ENCODE measurements at regions not wholly inside any gene's neighbourhood (a gene's known extent, or its start where the extent isn't known, plus 50 kb on each side); places are given as distances from the start of the nearest gene placed in this dataset.

DNA sequence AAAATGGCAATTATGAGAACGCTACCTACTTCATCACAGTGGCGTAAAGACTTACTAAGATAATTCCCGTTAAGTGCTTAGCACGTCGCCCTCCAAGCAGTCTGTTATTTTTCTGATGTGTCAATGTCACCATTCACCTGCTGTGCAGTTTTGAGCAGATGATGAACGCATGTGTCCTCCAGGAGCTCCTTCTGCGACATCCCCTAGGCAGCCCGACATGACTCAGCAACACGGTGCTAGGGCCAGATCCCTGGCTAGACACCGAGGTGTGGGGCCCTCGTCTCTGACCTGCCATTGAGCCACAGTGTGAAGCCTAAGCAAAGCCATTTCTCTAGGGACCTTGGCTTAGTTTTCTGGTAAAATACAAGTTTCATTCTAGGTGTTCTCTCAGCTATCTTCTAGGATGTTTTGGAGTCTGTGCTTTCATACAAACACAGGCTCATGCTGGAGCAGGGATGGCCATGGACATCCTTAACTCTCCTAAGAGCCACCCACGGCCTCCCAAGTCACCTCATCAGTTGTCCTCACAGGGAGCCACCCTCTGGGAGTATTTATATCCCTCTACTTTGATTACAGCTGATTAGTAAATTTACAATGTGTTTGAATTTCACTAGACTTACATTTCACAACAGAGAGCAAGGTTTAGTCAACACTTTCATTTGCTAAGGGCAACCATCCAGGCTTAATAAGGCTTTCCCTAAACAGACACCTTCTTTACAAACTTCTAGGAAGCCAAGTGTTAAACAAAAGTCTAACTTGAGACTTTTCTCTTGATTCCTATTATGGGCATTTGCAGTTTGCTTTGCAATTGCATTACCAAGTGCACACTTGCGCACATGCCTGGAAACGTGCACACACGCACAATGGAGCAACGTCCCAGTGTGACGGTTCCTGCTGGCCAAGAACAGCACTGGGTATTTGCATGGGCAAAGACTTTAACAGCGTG lies 376.8 kb upstream of the ID2 start:
- Histone ChIP-seq H3K36me3 (ENCODE audit: control insufficient read depth in 2 of 2, insufficient read depth in 1 of 2, low read length in 2 of 2) (no peaks in the 10 kb centered on the region), H3K4me1 (ENCODE audit: control insufficient read depth, insufficient read depth, low read length) (no peaks in the 10 kb centered on the region), H3K27ac (ENCODE audit: extremely low read depth, low read depth, low read length) (no peak overlapping the region), H3K9me3 (ENCODE audit: control insufficient read depth, insufficient read depth, low read depth, low read length) (no peaks in the 10 kb centered on the region), H3K4me3 (ENCODE audit: low read depth, low read length) (no peak overlapping the region)
- CTCF ChIA-PET, result interaction anchor here (0.6 kb wide), 1 partner anchor 233 kb away, joined by 3 read pairs; no protein-coding TSS in a partner anchor
- TF ChIP-seq ZNF114 (tag by site-specific recombination; IDR thresholded peaks at IDR 0.05) (no peak), ZNF76 (tag by site-specific recombination; IDR thresholded peaks at IDR 0.05; ENCODE audit: borderline replicate concordance, low read depth) (no peak), ZNF664 (tag by site-specific recombination; IDR thresholded peaks at IDR 0.05) (no peak), SP2 (tag by site-specific recombination; IDR thresholded peaks at IDR 0.05) (no peak), ZNF785 (tag by site-specific recombination; IDR thresholded peaks at IDR 0.05) (no peak), ZNF155 (tag by site-specific recombination; IDR thresholded peaks at IDR 0.05) (no peak), ZFP3 (tag by site-specific recombination; IDR thresholded peaks at IDR 0.05; ENCODE audit: low read depth) (no peak), ZNF10 (tag by site-specific recombination; IDR thresholded peaks at IDR 0.05) (no peak), TCF7L2 (IDR thresholded peaks at IDR 0.05; ENCODE audit: borderline replicate concordance, low read depth, low read length) (no peak), ZNF629 (tag by site-specific recombination; IDR thresholded peaks at IDR 0.05) (no peak), ZNF473 (tag by site-specific recombination; IDR thresholded peaks at IDR 0.05) (no peak), ZNF571 (tag by site-specific recombination; IDR thresholded peaks at IDR 0.05) (no peak), ZNF433 (tag by site-specific recombination; IDR thresholded peaks at IDR 0.05; ENCODE audit: low read depth) (no peak)
- TF ChIP-seq, protein P1, sequence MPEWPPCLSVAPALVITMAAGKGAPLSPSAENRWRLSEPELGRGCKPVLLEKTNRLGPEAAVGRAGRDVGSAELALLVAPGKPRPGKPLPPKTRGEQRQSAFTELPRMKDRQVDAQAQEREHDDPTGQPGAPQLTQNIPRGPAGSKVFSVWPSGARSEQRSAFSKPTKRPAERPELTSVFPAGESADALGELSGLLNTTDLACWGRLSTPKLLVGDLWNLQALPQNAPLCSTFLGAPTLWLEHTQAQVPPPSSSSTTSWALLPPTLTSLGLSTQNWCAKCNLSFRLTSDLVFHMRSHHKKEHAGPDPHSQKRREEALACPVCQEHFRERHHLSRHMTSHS (tag by site-specific recombination; IDR thresholded peaks at IDR 0.05), result no peak
- TF ChIP-seq, protein P2, sequence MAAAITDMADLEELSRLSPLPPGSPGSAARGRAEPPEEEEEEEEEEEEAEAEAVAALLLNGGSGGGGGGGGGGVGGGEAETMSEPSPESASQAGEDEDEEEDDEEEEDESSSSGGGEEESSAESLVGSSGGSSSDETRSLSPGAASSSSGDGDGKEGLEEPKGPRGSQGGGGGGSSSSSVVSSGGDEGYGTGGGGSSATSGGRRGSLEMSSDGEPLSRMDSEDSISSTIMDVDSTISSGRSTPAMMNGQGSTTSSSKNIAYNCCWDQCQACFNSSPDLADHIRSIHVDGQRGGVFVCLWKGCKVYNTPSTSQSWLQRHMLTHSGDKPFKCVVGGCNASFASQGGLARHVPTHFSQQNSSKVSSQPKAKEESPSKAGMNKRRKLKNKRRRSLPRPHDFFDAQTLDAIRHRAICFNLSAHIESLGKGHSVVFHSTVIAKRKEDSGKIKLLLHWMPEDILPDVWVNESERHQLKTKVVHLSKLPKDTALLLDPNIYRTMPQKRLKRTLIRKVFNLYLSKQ (tag by site-specific recombination; IDR thresholded peaks at IDR 0.05; ENCODE audit: borderline replicate concordance), result no peak
- TF ChIP-seq, protein P3, sequence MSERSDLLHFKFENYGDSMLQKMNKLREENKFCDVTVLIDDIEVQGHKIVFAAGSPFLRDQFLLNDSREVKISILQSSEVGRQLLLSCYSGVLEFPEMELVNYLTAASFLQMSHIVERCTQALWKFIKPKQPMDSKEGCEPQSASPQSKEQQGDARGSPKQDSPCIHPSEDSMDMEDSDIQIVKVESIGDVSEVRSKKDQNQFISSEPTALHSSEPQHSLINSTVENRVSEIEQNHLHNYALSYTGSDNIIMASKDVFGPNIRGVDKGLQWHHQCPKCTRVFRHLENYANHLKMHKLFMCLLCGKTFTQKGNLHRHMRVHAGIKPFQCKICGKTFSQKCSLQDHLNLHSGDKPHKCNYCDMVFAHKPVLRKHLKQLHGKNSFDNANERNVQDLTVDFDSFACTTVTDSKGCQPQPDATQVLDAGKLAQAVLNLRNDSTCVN (tag by site-specific recombination; optimal IDR thresholded peaks at IDR 0.05), result no peak
- TF ChIP-seq, protein P4, sequence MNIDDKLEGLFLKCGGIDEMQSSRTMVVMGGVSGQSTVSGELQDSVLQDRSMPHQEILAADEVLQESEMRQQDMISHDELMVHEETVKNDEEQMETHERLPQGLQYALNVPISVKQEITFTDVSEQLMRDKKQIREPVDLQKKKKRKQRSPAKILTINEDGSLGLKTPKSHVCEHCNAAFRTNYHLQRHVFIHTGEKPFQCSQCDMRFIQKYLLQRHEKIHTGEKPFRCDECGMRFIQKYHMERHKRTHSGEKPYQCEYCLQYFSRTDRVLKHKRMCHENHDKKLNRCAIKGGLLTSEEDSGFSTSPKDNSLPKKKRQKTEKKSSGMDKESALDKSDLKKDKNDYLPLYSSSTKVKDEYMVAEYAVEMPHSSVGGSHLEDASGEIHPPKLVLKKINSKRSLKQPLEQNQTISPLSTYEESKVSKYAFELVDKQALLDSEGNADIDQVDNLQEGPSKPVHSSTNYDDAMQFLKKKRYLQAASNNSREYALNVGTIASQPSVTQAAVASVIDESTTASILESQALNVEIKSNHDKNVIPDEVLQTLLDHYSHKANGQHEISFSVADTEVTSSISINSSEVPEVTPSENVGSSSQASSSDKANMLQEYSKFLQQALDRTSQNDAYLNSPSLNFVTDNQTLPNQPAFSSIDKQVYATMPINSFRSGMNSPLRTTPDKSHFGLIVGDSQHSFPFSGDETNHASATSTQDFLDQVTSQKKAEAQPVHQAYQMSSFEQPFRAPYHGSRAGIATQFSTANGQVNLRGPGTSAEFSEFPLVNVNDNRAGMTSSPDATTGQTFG (tag by site-specific recombination; IDR thresholded peaks at IDR 0.05; ENCODE audit: borderline replicate concordance), result no peak
- TF ChIP-seq, protein P5, sequence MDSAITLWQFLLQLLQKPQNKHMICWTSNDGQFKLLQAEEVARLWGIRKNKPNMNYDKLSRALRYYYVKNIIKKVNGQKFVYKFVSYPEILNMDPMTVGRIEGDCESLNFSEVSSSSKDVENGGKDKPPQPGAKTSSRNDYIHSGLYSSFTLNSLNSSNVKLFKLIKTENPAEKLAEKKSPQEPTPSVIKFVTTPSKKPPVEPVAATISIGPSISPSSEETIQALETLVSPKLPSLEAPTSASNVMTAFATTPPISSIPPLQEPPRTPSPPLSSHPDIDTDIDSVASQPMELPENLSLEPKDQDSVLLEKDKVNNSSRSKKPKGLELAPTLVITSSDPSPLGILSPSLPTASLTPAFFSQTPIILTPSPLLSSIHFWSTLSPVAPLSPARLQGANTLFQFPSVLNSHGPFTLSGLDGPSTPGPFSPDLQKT (IDR thresholded peaks at IDR 0.05; ENCODE audit: borderline replicate concordance, low read depth, low read length), result no peak
- POLR2A ChIA-PET, result interaction anchor here (1.1 to 3.0 kb wide), 2 partner anchors 377 kb away, joined by 5 to 27 read pairs; partner anchors contain the start of gene ID2
